ENCODE measurements at regions not wholly inside any gene's neighbourhood (a gene's known extent, or its start where the extent isn't known, plus 50 kb on each side); places are given as distances from the start of the nearest gene placed in this dataset.
A peak's percentile ranks its signal among the peaks of the same experiment; 100 is the strongest.
"Not testable (repeated sequence)": the region's sequence is repeated elsewhere in the genome, so short reads cannot be mapped to it uniquely, and the experiment has no call there.

DNA sequence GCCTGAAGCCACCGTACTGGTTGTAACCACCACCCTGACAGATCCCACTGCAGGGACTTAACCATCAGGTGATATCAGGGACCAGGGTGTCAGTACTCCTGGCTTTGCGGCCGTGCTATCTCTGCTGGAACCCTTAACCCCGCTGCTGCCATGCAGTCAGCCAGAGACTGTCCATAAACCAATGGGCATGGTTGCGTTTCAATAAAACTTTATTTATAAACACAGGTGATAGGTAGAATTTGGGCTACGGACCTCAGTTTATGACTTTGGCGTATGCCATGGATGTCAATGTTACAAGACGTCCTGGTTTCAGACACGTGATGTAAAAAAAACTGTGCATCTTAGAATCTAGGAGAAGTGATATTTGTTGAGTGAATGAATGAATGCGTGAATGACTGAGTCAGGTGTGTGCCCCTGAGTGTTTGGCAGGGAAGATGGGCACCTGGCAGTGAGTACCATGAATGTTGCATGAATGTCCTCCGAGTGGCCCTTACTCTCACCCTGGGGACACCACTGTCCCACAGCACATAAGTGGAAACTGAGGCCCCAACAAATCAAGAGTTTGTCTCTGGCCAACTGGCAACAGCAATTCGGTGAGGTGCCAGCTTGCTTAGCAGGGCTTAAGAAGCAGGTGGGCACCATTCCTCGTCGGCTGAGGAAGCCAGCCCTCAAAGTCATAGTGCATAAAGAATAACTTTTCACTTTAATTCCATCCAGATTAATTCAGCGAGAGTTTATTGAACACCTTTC, 64.0 kb upstream of the APCDD1L start:
- DNase-seq, result no peak

DNA sequence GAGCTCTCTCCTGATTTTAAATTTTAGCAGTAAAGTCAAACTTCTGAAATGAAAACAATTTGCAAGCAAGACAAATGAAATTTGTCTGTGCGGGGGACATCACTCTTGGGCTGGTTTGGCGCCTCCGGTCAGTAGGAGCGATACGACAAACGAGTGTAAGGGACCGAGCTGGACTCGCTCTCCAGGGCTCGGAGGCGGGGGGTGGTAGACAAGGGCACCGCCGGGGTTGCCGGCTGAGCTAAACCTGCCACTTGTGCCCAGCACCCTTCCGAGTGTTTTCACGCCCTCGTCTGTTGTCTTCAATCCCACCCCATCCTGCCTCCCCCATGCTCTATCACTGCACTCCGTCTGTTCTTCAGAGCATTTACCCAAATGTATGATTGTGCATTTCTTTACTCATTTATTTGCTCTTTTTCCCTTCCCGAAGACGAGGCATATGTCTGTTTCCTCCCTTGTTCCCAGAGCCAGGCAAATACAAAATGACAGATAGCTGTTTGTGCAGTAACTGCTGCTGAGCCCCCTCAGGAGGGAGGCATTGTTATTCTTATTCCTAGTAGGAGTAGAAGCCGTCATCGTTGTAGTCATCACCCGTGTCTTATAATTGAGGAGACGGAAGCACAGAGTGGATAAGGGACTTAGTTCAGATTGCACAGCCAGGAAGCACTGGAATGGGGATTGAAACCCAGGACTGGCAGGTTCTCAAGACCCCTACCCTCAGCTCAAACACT, 62.8 kb upstream of the APCDD1L start:
- no peak for DNase-seq

DNA sequence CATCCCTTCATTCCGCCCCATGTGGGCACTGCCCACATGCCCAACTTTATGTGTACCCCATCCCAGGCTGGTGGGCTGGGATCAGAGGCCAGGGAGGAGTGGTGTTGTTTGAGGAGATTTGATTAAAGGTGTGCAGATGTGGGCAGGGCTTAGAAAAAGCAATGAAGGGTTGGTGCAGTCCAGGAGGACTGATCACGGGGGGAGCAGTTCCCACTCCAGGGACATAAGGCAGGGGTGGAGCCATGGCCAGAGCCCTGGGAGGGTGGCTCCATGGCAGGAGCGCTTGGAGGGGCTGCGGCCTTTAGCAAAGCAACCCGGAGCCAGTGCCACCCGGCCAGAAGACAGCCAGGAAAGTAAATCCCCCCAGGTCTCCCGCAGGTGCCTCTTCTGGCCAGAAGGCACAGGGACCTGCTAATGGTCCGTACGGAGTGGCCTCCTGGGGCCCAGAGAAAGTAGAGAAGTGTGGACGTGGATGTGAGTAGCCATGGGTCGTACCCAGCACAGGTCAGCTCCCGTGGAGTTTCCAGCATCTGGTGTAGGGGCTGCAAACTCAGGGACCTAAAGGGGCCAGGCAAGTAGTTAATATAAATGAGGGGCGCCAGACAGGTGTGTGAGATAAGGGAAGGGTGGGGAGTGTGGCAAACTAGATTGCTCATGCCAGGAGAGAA, 62.1 kb upstream of the APCDD1L start:
- DNase-seq, result no peak

DNA sequence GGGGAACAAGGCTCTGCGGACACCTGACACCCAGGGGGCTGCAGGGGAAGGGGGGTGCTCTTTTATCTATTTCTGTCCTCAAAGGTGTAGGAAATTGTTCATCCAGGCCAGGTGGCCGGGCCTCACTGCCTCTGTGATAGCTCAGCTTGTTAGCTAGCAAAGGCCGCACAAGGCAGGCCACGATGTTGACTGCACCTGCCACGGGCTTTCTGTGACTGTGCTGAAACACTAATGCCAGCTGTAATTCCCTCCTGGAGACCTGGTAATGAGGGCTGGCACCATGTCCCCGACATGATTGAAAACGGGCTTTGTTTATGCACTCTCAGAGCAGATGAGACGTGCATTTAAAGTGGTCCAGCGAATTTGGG, 61.4 kb upstream of the APCDD1L start:
- DNase-seq, result peak in 2 of 3 experiments; percentile 57 to 81

DNA sequence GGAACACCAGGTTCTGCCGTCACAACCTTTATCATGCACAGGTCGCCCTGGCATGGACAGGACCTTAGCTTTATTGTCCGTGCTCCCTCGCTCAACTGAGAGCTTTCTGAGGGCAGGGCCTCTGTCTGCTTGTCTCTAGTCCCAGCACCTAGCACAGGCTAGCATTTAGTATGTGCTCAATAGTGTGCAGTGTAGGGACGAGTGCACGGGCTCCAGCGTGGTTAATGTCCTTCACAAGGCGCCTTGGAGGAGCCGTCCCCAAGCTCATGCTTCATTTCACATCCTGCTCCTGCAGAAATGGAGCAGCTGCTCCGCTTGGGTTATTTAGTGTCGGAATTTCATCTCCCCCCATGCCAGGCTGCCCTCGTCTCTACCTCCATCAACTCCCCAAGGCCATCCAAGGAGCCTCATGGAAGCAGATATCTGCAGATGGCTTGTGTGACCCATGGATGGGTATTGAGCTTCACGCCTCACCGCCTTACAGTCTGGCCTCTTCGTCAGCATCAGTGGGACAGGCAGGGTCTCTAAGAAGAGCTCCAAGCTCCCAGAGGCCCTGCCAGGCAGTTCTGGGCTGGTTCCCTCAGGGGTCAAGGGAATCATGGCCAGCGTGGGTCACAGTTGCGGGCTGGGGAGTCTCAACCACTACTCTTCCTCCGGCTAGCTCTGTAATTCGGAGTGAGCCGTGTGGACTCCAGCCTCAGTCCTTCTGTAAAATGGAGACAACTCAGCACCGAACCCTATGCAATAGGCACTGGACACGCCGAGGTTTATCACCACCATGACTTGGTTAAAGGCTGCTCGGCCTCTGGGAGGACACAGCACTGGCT, 60.8 kb upstream of the APCDD1L start:
- no peak for DNase-seq

DNA sequence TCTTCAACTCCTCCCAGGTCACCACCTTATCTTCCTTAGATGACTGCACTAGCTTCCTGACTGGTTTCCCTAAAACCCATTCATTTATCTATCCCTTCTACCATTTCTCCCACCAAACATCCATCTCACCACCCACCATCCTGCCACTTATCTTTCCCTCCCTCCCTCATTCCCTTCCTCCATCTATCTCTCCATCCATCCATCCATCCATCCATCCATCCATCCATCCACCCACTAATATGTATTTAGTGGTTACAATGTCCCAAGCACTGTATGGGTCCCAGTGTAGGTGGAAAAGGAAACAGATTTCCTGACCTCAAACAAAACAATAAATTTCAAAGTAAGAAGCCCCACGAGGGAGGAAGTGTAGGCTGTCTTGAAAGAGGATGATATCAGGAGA, 59.3 kb upstream of the APCDD1L start:
- no peak for DNase-seq

DNA sequence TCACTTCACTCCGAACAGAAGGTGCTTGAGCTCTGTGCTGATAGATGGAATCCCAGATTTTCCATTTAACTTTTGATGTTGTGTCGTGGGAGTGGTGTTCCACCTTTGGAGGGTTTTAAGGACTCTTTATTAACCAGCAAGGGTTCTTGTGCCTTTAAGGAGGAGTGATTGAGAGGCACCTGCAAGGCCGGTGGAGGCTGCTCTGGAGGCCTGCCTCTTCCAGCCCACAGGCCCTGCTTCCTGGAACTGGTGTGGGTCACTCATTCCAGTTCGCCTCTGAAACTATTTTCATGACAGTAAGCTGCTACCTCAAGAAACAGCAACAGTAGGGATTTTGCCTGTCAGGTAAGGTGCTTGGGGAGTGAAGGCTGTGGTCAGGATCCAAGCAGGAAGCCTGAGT, 58.8 kb upstream of the APCDD1L start:
- DNase-seq, result no peak

DNA sequence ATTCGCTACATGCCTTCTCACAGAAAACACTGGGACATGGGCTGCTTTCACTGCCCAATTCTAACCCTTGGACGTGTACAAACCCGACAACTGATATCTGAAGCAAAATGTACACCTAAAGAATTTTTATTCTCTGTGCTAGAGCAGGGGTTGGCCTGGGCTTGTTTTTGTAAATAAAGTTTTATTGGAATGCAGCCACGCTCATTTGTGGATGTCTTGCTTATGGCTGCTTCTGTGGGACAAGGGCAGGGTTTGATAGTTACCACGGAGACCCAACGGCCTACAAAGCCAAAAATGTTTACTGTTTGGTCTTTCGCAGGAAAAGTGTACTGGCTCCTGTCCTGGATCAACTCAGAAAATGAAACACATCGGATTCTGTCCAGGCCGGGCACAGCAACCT, 58.1 kb upstream of the APCDD1L start:
- no peak for DNase-seq

DNA sequence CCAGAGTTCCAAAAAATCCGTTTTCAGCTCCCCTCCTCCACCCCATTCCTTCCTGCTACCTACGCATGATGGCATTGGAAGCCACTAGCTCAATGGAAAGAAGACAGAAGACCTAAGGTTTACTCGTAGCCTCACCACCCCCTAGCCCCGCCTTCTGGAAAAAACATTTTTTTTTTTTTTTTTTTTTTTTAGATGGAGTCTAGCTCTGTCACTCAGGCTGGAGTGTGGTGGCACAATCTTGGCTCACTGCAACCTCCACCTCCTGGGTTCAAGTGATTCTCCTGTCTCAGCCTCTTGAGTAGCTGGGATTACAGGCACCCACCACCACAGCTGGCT, 57.2 kb upstream of the APCDD1L start:
- not testable (repeated sequence) for DNase-seq

DNA sequence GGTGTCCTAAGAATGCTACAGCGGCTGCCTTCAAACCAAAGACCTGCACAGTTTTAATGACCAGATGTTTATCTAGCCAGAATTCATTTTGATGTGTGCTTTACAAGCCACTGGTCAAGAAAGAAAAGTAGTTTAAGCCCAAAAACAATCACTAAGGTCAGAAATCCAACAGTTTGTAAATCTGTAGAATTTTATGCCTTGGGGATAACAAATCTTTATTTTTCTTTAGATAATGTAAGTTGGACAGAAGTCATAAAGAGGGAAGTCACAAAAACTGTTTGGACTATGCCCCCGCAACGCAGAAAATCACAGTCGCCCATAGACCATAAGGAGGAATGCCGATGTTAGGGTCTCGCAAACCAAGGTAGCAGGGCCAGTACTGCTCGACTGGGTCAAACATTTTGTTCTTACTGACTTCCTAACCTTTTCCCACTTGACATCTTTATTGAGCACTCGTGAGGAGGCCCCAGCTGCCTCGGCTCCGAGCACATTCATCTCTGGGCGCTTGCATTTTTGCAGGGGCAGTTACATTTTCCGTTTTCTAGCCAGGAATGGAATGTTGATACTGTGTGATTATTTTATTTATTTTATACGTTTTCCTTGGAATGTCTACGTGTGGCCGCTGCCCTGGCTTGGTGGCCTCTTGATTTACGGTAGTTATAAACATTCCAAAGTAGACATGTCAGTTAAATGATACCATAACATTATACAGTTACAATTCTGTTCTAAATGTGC, 56.7 kb upstream of the APCDD1L start:
- no peak for DNase-seq

DNA sequence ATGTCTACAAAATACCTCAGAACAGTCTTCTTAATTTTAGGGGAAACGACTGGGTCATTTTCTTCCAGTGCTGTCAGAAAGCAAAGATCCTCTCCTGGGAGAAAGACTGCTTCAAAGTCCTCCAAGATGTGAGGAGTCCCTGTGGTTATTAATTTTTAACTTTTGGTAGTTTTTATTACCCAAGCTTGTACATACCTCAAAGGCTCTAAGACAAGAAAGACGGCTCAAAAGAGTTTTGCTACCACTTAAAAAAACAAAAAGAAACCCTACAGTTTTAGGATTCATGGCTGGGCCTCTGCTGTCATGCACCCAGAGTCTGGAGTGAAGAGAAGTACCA, 56.1 kb upstream of the APCDD1L start:
- DNase-seq, result no peak

DNA sequence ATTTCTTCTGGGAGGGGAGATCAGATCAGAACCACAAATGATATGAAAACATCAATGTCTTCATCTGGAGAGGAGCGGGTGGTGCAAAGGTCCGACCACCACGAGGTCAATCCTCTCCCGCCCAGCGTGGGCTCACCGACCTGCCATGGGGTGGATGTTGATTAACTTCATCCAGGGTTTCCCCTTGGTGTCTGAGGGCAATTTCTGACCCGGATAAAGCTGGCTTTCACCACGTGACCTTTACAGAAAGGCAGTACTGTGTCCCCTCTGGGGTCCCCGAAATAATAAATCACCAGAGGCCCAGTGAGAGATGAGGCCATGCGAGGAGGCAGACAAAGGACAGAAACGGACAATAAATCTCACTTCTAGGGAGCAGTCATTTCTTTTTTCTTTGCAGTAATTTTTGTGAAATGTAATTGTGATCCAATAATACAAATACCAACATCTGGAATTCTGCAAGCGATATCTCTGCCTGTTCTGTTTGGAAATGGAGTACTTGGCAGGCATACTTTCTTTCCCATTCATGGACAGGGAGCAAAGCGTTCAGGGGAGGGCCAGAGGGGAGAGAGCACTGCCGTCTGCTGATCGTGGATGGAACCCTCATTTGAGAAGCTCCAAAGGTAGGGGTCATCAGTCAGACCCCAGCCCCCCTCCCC, 55.1 kb upstream of the APCDD1L start:
- DNase-seq, result no peak

DNA sequence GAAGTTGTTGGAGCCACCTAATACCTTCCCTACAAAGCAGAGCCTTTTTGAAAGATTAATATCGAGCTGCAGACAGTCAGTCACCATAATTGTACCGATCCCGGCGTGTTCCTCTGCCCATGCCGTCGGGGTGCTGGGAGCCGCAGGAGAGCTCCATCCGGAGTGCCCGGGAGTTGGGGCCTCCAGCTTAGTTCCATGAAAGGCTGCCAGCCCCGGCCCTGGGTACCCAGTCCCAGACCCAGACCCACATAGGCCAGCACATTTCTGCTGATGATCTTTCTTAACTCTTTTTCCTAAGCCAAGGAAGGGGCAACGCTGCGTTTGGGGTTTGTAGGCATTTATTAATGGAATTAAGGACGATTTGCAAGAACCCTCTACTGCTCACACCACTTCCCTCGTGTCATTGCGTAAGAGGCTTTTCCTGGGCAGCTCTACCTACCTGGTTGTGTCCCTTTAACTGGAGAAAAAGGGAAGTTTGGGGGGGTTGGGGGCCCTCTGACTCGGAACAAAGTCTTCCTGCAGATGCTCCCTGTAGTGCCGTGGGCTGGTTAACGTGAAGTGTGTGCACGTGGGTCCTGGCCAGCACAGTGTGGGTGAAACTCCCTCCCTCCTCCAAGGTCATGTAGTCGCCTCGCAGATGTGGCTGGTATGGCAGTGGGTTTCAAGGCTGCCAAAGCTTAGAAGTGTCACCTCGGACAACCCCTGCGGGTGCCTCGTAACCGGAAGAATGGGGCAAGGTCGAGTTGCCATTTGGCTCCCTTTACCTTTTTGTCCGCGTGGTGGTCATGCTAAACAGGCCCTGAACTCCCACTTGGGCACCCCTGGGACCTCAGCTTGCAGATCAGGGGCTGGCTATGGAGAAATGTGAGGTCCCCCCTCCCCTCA, 54.3 kb upstream of the APCDD1L start:
- no peak for DNase-seq

DNA sequence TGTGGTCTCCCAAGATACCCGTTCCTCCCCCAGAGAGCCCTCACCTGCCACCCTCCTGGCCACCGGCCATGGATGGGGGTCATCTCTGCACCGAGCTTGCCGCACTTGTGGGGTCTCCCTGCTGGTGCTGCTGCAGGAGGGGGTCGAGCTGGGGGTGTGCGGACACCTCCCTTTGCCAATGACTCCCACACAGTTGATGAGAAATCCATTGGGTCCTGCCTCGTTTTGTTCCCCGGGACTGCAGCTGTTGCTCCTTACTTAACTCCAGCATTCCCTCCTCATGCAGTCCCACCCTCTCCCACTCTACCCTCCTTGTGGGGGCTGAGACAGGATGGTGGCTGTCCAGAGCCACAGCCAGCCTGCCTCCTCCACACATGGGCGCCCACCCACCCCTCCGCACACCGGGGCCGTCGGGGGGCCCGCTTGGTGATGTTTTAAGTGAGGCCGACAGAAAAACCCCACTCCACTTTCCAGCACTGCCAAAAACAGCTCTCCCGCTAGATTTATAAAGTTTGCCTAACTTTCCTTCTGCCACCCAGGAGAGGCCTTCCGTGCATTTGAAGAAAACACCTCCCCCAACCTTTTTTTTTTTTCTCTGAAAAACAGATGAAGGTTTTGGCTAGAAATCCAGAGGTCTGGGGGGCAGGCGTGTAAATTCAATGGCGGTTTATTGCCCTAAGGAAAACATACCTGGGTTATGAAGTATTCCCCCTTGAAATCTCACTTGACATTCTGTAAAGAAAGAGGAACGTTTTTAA, 53.5 kb upstream of the APCDD1L start:
- DNase-seq, result no peak

DNA sequence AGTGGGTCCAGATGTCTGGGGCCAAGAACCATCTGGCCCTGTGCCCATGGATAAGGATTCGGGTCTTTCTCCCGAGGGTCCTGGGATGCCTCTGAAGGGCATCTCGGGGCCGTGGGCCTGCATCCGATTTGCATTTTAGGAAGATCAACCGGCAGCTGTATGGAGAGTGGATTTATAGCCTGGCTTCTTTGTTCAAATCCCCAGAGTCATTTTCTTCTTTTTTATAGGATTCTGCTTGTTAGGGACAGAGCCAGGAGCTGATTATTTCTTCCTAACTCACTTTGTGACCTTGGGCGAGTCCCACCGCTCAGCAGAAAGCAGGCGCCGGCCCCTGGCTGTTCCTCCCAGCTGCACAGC, 52.9 kb upstream of the APCDD1L start:
- DNase-seq, result no peak

DNA sequence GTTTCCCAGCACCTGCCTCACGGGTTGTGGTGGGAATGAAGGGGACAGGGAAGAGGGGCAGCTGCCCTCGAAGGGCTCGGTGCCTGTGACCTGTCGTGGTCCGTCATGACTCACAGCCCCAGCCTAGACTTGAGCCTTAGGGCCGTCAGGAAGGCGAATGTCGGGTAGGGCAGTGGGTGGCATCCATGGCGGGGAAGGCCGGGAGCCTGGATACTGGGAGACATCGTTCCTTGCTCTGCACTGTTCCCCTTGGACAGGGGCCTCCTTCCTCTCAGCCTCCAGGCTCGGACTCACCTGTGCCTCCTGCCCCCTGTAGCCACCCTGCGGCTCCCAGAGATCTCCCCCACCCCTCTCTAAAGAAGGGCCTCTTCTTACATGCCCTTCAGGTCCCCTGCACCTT, 52.2 kb upstream of the APCDD1L start:
- no peak for DNase-seq

DNA sequence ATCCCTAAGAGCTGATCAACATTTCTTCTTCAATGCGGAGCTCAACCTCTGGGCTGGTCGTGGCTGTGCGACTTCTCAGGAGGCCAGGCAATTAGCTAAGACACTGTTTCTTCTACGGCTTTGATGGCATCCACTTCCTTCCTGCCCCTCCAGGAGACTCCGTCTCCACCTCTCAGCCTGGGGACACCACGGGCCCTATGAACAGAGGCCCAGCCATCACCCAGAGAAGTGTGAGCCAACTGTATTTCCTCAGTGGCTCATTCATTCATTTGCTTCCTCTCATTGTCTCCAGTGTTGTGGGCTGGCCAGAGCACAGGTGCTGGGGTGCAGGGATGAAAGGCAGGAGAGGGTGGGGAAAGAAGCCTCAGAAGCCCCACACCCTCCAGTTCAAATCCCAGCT, 51.8 kb upstream of the APCDD1L start:
- DNase-seq, result no peak

DNA sequence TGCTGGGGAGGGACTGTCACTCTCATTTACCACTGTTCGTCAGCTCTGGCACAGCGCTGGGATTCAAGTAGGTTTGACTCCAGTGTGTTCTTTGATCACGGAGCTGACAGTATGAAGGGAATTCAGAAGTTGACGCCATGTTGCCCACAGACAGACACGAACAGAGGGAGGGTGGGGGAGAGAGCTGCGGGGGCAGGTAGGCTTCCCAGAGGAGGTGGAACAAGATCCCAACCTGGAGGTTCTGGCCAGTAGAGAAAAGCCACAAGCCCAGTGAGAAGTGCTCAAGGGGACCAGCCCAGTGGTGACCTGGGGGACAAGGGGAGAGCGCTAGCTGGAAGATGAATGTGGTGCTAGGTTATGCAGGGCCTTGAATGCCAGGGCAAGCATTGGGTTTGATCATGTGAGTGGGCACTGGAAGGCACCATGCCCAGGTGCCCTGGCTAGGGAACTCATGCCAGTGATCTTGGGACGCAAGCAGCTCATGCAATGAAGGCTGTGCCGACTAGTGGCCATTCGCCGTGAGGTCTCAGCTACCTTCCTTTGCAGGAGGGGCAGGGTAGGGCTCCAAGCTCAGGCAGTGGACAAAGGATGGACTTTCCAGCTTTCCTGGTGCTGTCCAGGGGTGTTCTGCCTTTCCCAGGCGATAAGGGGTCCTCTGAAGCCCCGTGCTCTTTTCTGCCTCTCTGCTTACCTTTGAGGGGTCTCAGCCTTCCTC, 50.4 kb upstream of the APCDD1L start:
- no peak for DNase-seq

All from NCI-H1417 (cell line).